Mucosa of gallbladder (tissue), 1 donor: ENCODE measurements at regions not wholly inside any gene's neighbourhood (a gene's known extent, or its start where the extent isn't known, plus 50 kb on each side); places are given as distances from the start of the nearest gene placed in this dataset.

Experiments used
- DNase-seq: peaks from one replicate; pipeline ENCODE4 v3.0.0-alpha.2; 2020; ENCODE audit warnings: low spot score
- donor health status: DM: no; HTN: no; CAD: no.

- no peak for DNase-seq
These were observed 229.0 kb downstream of the PPARGC1A start for GRCh38 chr4:23660865-23661264.

- DNase-seq, result no peak
These were observed 235.1 kb downstream of the PPARGC1A start for GRCh38 chr4:23654791-23655190.

- no peak for DNase-seq
These were observed 240.8 kb downstream of the PPARGC1A start for GRCh38 chr4:23648854-23649596.

- DNase-seq, result no peak
These were observed 254.4 kb downstream of the PPARGC1A start for GRCh38 chr4:23635468-23635867.

- peak; percentile 14 for DNase-seq
These were observed 258.4 kb downstream of the PPARGC1A start for GRCh38 chr4:23631255-23631950.

- DNase-seq, result no peak
These were observed 259.7 kb downstream of the PPARGC1A start for GRCh38 chr4:23630110-23630509.

GRCh38 chr4:23629421-23629820, 260.4 kb downstream of the PPARGC1A start:
- no peak for DNase-seq

- no peak for DNase-seq
These were observed 275.5 kb downstream of the PPARGC1A start for GRCh38 chr4:23614284-23614892.

GRCh38 chr4:23613782-23614181, 276.1 kb downstream of the PPARGC1A start:
- DNase-seq, result no peak

GRCh38 chr4:23602720-23603119, 287.1 kb downstream of the PPARGC1A start:
- no peak for DNase-seq

- no peak for DNase-seq
These were observed 295.7 kb downstream of the PPARGC1A start for GRCh38 chr4:23594125-23594524.

GRCh38 chr4:23590431-23590830, 299.4 kb downstream of the PPARGC1A start:
- no peak for DNase-seq

GRCh38 chr4:23584024-23584423, 305.8 kb downstream of the PPARGC1A start:
- DNase-seq, result no peak

- no peak for DNase-seq
These were observed 307.2 kb downstream of the PPARGC1A start for GRCh38 chr4:23582671-23583070.

GRCh38 chr4:23579166-23579565, 310.7 kb downstream of the PPARGC1A start:
- no peak for DNase-seq

- DNase-seq, result no peak
These were observed 312.4 kb downstream of the PPARGC1A start for GRCh38 chr4:23577398-23577797.

GRCh38 chr4:23572382-23572781, 317.5 kb downstream of the PPARGC1A start:
- no peak for DNase-seq

GRCh38 chr4:23567338-23567737, 322.5 kb downstream of the PPARGC1A start:
- no peak for DNase-seq

GRCh38 chr4:23560748-23561147, 329.1 kb downstream of the PPARGC1A start:
- DNase-seq, result no peak

GRCh38 chr4:23558101-23558500, 331.7 kb downstream of the PPARGC1A start:
- no peak for DNase-seq

GRCh38 chr4:23547601-23548000, 342.2 kb downstream of the PPARGC1A start:
- DNase-seq, result no peak

GRCh38 chr4:23547096-23547495, 342.8 kb downstream of the PPARGC1A start:
- DNase-seq, result no peak

GRCh38 chr4:23539969-23540569, 349.8 kb downstream of the PPARGC1A start:
- DNase-seq, result no peak
